ENCODE measurements at regions not wholly inside any gene's neighbourhood (a gene's known extent, or its start where the extent isn't known, plus 50 kb on each side); places are given as distances from the start of the nearest gene placed in this dataset.

DNA sequence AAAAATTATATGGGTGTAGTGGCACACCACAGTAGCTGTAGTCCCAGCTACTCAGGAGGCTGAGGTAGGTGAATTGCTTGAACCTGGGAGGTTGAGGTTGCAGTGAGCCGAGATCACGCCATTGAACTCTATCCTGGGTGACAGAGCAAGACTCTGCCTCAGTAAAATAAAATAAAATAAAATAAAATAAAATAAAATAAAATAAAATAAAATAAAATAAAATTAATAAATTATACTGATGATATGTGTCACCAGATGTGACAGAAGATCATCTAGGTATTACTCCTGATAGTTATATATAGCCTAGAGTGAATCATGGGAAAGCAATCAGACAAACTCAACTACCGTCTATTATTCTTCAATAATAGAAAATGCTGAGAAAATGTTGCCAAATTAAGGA, 972.5 kb downstream of the MRPL39 start:
- TF ChIP-seq CTCF (IDR thresholded peaks at IDR 0.05) (no peak), POLR2A (IDR thresholded peaks at IDR 0.05) (no peak)

Data from lower leg skin (tissue), 3 donors.